CD8-positive, alpha-beta memory T cell (primary cell): ENCODE measurements at regions not wholly inside any gene's neighbourhood (a gene's known extent, or its start where the extent isn't known, plus 50 kb on each side); places are given as distances from the start of the nearest gene placed in this dataset.

Source experiments
- CTCF ChIA-PET: fragments of 350-600 bp; sonication (Branson Sonifier 250); formaldehyde crosslinking; loops from one replicate; lab custom pipeline; 2021; ENCODE audit warnings: antibody characterized with exemption; lab: Charles Lee
- POLR2A ChIA-PET: fragments of 350-600 bp; sonication (Branson Sonifier 250); formaldehyde crosslinking; loops from one replicate; lab custom pipeline; 2021; ENCODE audit warnings: antibody characterized with exemption; lab: Charles Lee
- DNase-seq, 5 donors: peaks; one replicate each; pipeline versions ENCODE4 v3.0.0 to v3.0.0-alpha.2; 2020 to 2022; ENCODE audit warnings: mixed read lengths in 1 of 5
- H3K27ac ChIP-seq: one replicate; pipeline ENCODE4 v1.7.0; 2013; ENCODE audit warnings: low read depth, mild to moderate bottlenecking, low read length, moderate library complexity
- H3K27me3 ChIP-seq: 2 replicates; pipeline ENCODE4 v1.7.0; 2013; ENCODE audit warnings: low read length, mild to moderate bottlenecking; ENCODE audit not compliant: insufficient read depth, poor library complexity, severe bottlenecking
- H3K36me3 ChIP-seq: 2 replicates; pipeline ENCODE4 v1.7.0; 2013; ENCODE audit warnings: mild to moderate bottlenecking, low read length, moderate library complexity; ENCODE audit not compliant: insufficient read depth
- H3K4me1 ChIP-seq: 2 replicates; pipeline ENCODE4 v1.7.0; 2013; ENCODE audit warnings: mild to moderate bottlenecking, low read length, moderate library complexity; ENCODE audit not compliant: insufficient read depth
- H3K4me3 ChIP-seq: 2 replicates; pipeline ENCODE4 v1.7.0; 2013; ENCODE audit warnings: mild to moderate bottlenecking, low read length
- H3K9me3 ChIP-seq: 2 replicates; pipeline ENCODE4 v1.7.0; 2013; ENCODE audit warnings: mild to moderate bottlenecking, low read length
- H3K27ac Mint-ChIP-seq, 8 donors: one replicate each; pipeline ENCODE4 v1.8.0; 2020 to 2021; ENCODE audit warnings: mixed read lengths in 8 of 8, mild to moderate bottlenecking in 6 of 8, inconsistent platforms in 3 of 8, moderate library complexity in 3 of 8
- H3K27me3 Mint-ChIP-seq, 2 donors: one replicate each; pipeline ENCODE4 v1.8.0; 2020 to 2021; ENCODE audit warnings: mixed read lengths in 2 of 2, mild to moderate bottlenecking in 1 of 2, moderate library complexity in 1 of 2
- H3K36me3 Mint-ChIP-seq, 3 donors: one replicate each; pipeline ENCODE4 v1.8.0; 2020 to 2021; ENCODE audit warnings: mixed read lengths in 3 of 3, inconsistent platforms in 1 of 3, mild to moderate bottlenecking in 1 of 3
- H3K4me1 Mint-ChIP-seq, 3 donors: one replicate each; pipeline ENCODE4 v1.8.0; 2020 to 2021; ENCODE audit warnings: mixed read lengths in 3 of 3, inconsistent platforms in 1 of 3, mild to moderate bottlenecking in 1 of 3
- H3K4me3 Mint-ChIP-seq, 7 donors: one replicate each; pipeline ENCODE4 v1.8.0; 2020 to 2021; ENCODE audit warnings: mixed read lengths in 7 of 7, mild to moderate bottlenecking in 6 of 7, moderate library complexity in 4 of 7, inconsistent platforms in 2 of 7
- H3K9me3 Mint-ChIP-seq, 5 donors: one replicate each; pipeline ENCODE4 v1.8.0; 2020 to 2022; ENCODE audit warnings: mixed read lengths in 5 of 5, mild to moderate bottlenecking in 3 of 5, moderate library complexity in 2 of 5, inconsistent platforms in 1 of 5

DNA sequence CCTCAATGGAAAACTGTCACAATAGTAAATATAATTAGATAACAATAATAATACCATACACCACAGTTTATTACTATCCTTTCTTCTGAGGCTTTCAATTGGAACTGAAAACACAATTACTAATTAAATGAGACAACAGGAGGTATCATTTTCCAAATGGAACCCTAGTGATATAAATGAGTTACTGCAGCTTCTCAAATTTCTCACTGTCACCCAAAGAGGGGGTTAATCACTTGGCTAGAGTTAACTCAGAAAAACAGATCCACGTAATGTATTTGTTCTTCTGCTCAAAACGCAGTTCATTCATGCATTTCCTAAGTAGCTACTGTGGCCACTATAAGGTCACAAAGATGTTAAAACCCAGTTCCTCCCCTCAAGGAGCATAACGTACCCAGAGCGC, 120.9 kb upstream of the FOXN3 start:
- no peaks in the 10 kb centered on the region for H3K27me3 Mint-ChIP-seq
- H3K36me3 Mint-ChIP-seq, result peaks cover 0 to 28% (median 7%) of the 10 kb centered on the region in 3 donors
- H3K9me3 ChIP-seq, result no peaks in the 10 kb centered on the region
- POLR2A ChIA-PET, result no interaction called here
- H3K4me1 ChIP-seq, result peaks cover 20% of the 10 kb centered on the region
- H3K9me3 Mint-ChIP-seq, result no peaks in the 10 kb centered on the region
- no peak overlapping the region for H3K4me3 ChIP-seq
- DNase-seq, result no peak
- CTCF ChIA-PET, result no interaction called here
- H3K27ac ChIP-seq, result no peak overlapping the region
- peaks cover 7% of the 10 kb centered on the region for H3K36me3 ChIP-seq
- peaks cover 54 to 75% (median 73%) of the 10 kb centered on the region in 3 donors for H3K4me1 Mint-ChIP-seq
- H3K4me3 Mint-ChIP-seq, result no peak overlapping the region
- H3K27me3 ChIP-seq, result no peaks in the 10 kb centered on the region
- H3K27ac Mint-ChIP-seq, result peak overlapping the region in 1 of 8 donors; percentile 50

DNA sequence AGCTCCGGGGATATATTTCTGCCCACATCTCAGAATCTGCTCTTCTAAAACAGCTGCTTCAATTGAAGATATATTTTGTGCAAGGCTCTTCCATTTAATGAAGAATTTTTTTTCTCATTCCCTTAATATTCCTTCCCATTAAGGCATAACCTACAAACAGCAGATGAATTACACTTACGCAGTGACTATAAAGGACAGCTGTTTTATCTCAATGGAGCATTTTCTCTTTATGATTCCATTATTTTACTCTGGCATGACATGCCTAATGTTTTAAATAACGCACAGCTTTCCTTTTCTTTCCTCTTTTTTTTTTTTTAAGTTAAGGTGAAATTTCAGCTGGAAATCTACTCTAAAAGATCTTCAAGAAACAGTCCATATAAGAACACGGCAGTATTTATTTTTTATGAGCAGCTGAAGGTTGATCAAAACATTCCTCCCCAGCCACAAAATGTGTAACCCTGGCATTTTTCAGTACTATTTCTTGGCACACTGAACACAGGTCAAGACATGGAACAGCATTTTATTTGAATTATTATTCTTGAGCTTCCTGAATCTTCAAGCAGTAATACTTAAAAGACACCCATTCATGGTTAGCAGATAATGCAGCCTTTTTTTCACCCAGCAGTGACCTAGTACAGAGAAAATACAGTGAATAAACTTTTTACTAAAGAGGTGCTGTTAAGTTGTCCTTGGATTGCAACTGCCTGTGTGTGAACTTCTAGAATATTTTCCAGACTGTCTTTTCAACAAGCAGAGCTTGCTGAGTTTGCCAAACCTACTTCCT, 118.1 kb upstream of the FOXN3 start:
- no peak for DNase-seq
- no peaks in the 10 kb centered on the region for H3K27me3 Mint-ChIP-seq
- ChIA-PET POLR2A (interaction anchor here (0.8 kb wide), 1 partner anchor 190 kb away, joined by 7 read pairs; no protein-coding TSS in a partner anchor), CTCF (no interaction called here)
- Histone ChIP-seq H3K27ac (no peak overlapping the region), H3K4me3 (no peak overlapping the region), H3K9me3 (no peaks in the 10 kb centered on the region), H3K36me3 (peaks cover 6% of the 10 kb centered on the region), H3K27me3 (no peaks in the 10 kb centered on the region), H3K4me1 (peaks cover 7% of the 10 kb centered on the region)
- no peak overlapping the region for H3K4me3 Mint-ChIP-seq
- H3K9me3 Mint-ChIP-seq, result peaks cover 0 to 2% (median 0%) of the 10 kb centered on the region in 5 donors
- peaks cover 45 to 68% (median 60%) of the 10 kb centered on the region in 3 donors for H3K4me1 Mint-ChIP-seq
- H3K36me3 Mint-ChIP-seq, result peaks cover 0 to 34% (median 10%) of the 10 kb centered on the region in 3 donors
- peak overlapping the region in 3 of 8 donors; percentile 20 to 54 (median 39) for H3K27ac Mint-ChIP-seq

DNA sequence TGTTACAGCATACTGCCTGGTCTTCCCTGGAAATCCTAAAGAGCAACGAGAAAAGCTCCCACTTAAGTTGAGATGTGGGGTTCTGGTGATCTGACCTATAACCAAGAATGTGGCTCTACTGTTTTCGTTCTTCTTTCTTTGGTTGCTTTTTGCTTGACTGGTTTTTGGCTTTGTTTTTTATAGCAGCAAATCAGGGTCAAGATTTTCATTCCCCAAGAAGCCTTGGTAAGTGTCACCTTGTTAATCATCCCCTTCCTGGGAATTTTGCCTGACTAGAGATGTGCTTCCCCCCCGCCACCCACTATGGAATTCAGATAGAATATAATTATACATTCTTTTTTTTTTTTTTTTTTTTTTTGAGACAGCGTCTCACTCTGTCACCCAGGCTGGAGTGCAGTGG, 116.7 kb upstream of the FOXN3 start:
- peaks cover 36 to 59% (median 52%) of the 10 kb centered on the region in 3 donors for H3K4me1 Mint-ChIP-seq
- Histone ChIP-seq H3K36me3 (no peaks in the 10 kb centered on the region), H3K4me1 (no peaks in the 10 kb centered on the region), H3K27me3 (no peaks in the 10 kb centered on the region), H3K4me3 (no peak overlapping the region), H3K9me3 (no peaks in the 10 kb centered on the region), H3K27ac (no peak overlapping the region)
- peaks cover 0 to 30% (median 10%) of the 10 kb centered on the region in 3 donors for H3K36me3 Mint-ChIP-seq
- no peaks in the 10 kb centered on the region for H3K27me3 Mint-ChIP-seq
- no peak overlapping the region for H3K27ac Mint-ChIP-seq
- no peak overlapping the region for H3K4me3 Mint-ChIP-seq
- H3K9me3 Mint-ChIP-seq, result peaks cover 0 to 3% (median 0%) of the 10 kb centered on the region in 5 donors
- CTCF ChIA-PET, result no interaction called here
- no peak for DNase-seq
- POLR2A ChIA-PET, result interaction anchor here (0.7 kb wide), 1 partner anchor 282 kb away, joined by 8 read pairs; no protein-coding TSS in a partner anchor

DNA sequence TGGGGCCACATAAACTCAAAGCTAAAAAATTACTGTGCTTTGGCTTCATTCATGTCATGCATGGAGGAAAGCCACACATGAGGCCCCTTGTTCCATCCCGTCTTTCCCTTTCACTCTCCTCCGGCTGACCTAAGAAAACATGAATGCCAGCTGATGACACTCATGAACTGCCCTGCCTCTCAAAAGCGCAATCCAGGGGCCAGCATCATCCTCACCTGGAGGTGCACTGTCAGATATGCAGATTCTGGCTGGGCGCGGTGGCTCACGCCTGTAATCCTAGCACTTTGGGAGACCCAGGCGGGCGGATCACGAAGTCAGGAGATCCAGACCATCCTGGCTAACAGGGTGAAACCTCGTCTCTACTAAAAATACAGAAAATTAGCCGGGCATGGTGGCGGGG, 116.1 kb upstream of the FOXN3 start:
- Histone ChIP-seq H3K27me3 (no peaks in the 10 kb centered on the region), H3K4me1 (no peaks in the 10 kb centered on the region), H3K4me3 (no peak overlapping the region), H3K9me3 (no peaks in the 10 kb centered on the region), H3K27ac (no peak overlapping the region), H3K36me3 (no peaks in the 10 kb centered on the region)
- Mint-ChIP-seq H3K27me3 (no peaks in the 10 kb centered on the region), H3K9me3 (peaks cover 0 to 3% (median 0%) of the 10 kb centered on the region in 5 donors), H3K4me1 (peaks cover 36 to 58% (median 51%) of the 10 kb centered on the region in 3 donors), H3K27ac (no peak overlapping the region), H3K4me3 (no peak overlapping the region), H3K36me3 (peaks cover under 1 to 29% (median 13%) of the 10 kb centered on the region in 3 donors)
- ChIA-PET CTCF (no interaction called here), POLR2A (no interaction called here)
- no peak for DNase-seq

DNA sequence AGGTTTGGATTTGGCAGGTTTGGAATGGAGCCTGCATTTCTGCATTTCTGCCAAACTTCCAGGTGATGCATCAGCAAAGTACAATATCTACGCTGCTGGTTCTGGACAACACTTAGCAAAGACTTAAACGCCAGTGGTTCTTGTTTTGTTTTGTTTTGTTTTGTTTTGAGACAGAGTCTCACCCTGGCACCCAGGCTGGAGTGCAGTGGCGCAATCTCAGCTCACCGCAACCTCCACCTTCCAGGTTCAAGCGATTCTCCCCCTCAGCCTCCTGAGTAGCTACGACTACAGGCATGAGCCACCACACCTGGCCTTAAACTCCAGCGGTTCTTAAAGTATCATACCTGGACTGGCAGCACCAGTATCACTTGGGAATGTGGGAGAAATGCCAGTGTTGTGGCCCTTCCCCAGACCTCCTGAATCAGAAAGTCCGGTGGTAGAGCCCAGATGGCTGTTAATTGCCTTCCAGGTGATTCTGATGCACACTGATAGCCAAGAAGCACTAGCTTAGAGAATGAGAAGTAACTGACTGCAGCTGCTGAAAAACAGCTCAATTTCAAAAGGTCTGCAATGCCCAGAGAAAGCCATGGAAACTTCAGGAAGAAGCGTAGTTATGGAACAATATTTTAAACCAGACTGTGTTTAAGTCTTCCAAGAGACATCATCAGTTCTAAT, 114.8 kb upstream of the FOXN3 start:
- POLR2A ChIA-PET, result no interaction called here
- no peaks in the 10 kb centered on the region for H3K9me3 ChIP-seq
- CTCF ChIA-PET, result interaction anchor here (0.7 kb wide), 1 partner anchor 393 kb away, joined by 3 read pairs; no protein-coding TSS in a partner anchor
- Mint-ChIP-seq H3K27ac (peak overlapping the region in 1 of 8 donors; percentile 1), H3K4me3 (no peak overlapping the region), H3K36me3 (peaks cover 5 to 28% (median 12%) of the 10 kb centered on the region in 3 donors), H3K27me3 (no peaks in the 10 kb centered on the region), H3K9me3 (peaks cover 0 to 3% (median 0%) of the 10 kb centered on the region in 5 donors), H3K4me1 (peaks cover 27 to 55% (median 44%) of the 10 kb centered on the region in 3 donors)
- H3K27me3 ChIP-seq, result no peaks in the 10 kb centered on the region
- no peak overlapping the region for H3K27ac ChIP-seq
- no peaks in the 10 kb centered on the region for H3K36me3 ChIP-seq
- H3K4me3 ChIP-seq, result no peak overlapping the region
- no peak for DNase-seq
- no peaks in the 10 kb centered on the region for H3K4me1 ChIP-seq

DNA sequence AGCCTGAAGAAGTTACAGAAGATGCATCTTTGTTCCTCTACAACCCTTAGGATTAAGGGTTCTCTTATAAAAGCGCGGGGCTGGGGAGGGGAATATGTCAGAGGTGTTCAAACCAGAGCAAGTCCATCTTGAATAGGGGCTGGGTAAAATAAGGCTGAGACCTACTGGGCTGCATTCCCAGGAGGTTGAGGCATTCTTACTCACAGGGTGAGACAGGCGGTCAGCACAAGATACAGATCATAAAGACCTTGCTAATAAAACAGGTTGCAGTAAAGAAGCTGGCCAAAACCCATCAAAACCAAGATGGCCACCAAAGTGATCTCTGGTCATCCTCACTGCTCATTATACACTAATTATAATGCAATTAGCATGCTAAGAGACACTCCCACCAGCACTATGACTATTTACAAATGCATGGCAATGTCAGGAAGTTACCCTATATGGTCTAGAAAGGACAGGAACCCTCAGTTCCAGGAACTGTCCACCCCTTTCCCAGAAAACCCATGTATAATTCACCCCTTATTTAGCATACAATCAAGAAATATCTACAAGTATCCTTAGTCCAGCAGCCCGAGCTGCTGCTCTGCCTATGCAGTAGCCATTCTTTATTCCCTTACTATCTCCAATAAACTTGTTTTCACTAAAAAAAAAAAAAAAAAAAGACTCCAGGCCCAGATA, 108.1 kb upstream of the FOXN3 start:
- ChIA-PET POLR2A (interaction anchor here (0.7 kb wide), 1 partner anchor 35 kb away, joined by 6 read pairs; no protein-coding TSS in a partner anchor), CTCF (no interaction called here)
- peaks cover 12 to 43% (median 21%) of the 10 kb centered on the region in 3 donors for H3K36me3 Mint-ChIP-seq
- Histone ChIP-seq H3K27me3 (no peaks in the 10 kb centered on the region), H3K9me3 (no peaks in the 10 kb centered on the region), H3K4me1 (no peaks in the 10 kb centered on the region), H3K36me3 (no peaks in the 10 kb centered on the region), H3K4me3 (no peak overlapping the region), H3K27ac (no peak overlapping the region)
- H3K27ac Mint-ChIP-seq, result peak overlapping the region in 4 of 8 donors; percentile 8 to 83 (median 37)
- no peaks in the 10 kb centered on the region for H3K27me3 Mint-ChIP-seq
- DNase-seq, result no peak
- H3K4me3 Mint-ChIP-seq, result no peak overlapping the region
- H3K4me1 Mint-ChIP-seq, result peaks cover 39 to 51% (median 49%) of the 10 kb centered on the region in 3 donors
- peaks cover 0 to 11% (median 8%) of the 10 kb centered on the region in 5 donors for H3K9me3 Mint-ChIP-seq

DNA sequence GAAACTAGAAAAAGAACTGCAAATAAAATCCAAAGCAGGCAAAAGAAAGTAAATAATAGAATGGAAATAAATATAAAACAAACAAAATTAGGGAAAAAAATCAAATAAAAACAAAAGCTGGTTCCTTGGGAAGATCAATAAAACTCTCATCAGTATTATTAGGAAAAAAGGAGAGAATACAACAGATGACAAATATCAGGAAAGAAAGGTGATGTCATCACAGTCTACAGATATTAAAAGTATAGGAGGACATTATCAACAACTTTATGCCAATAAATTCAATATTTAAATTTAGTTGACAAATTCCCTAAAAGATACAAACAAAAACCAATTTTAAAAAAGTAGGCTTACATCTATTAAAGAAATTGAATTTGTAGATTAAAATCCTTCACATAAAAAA, 107.4 kb upstream of the FOXN3 start:
- Mint-ChIP-seq H3K4me1 (peaks cover 42 to 55% (median 52%) of the 10 kb centered on the region in 3 donors), H3K27me3 (no peaks in the 10 kb centered on the region), H3K27ac (peak overlapping the region in 1 of 8 donors; percentile 83), H3K4me3 (no peak overlapping the region), H3K9me3 (peaks cover 0 to 11% (median 8%) of the 10 kb centered on the region in 5 donors), H3K36me3 (peaks cover 12 to 44% (median 23%) of the 10 kb centered on the region in 3 donors)
- no peak for DNase-seq
- Histone ChIP-seq H3K9me3 (no peaks in the 10 kb centered on the region), H3K27me3 (no peaks in the 10 kb centered on the region), H3K4me1 (peaks cover 1% of the 10 kb centered on the region), H3K36me3 (no peaks in the 10 kb centered on the region), H3K27ac (no peak overlapping the region), H3K4me3 (no peak overlapping the region)
- POLR2A ChIA-PET, result interaction anchor here (0.7 kb wide), 1 partner anchor 34 kb away, joined by 6 read pairs; no protein-coding TSS in a partner anchor
- CTCF ChIA-PET, result interaction anchor here (1.2 kb wide), 1 partner anchor 14 kb away, joined by 3 read pairs; no protein-coding TSS in a partner anchor
